ENCODE measurements at regions not wholly inside any gene's neighbourhood (a gene's known extent, or its start where the extent isn't known, plus 50 kb on each side); places are given as distances from the start of the nearest gene placed in this dataset.
"Not testable (repeated sequence)": the region's sequence is repeated elsewhere in the genome, so short reads cannot be mapped to it uniquely, and the experiment has no call there.

GRCh38 chr18:12179029-12179428, 75.1 kb upstream of the CIDEA start:
- not testable (repeated sequence) for DNase-seq

- DNase-seq, result not testable (repeated sequence)
Observed at GRCh38 chr18:12179697-12180577, 74.2 kb upstream of the CIDEA start.

- DNase-seq, result not testable (repeated sequence)
Observed at GRCh38 chr18:12198797-12199196, 55.4 kb upstream of the CIDEA start.

- DNase-seq, result peak; percentile 65
Observed at GRCh38 chr18:12200186-12200585, 54.0 kb upstream of the CIDEA start.
